Breast epithelium (tissue), 3 donors: ENCODE measurements at regions not wholly inside any gene's neighbourhood (a gene's known extent, or its start where the extent isn't known, plus 50 kb on each side); places are given as distances from the start of the nearest gene placed in this dataset.

ENCODE experiments used
- CTCF ChIP-seq, 3 donors: fragments of 450-650 bp; IDR thresholded peaks; one replicate each; pipeline ENCODE4 v1.5.1; 2016 to 2017; ENCODE audit warnings: antibody characterized with exemption in 3 of 3, mild to moderate bottlenecking in 3 of 3, moderate library complexity in 3 of 3
- POLR2A ChIP-seq: fragments of 450-650 bp; IDR thresholded peaks from one replicate; pipeline ENCODE4 v1.6.1; 2016; ENCODE audit warnings: antibody characterized with exemption, mild to moderate bottlenecking, moderate library complexity
- POLR2AphosphoS5 ChIP-seq, 3 donors: sonication (generic); formaldehyde crosslinking; IDR thresholded peaks; one replicate each; pipeline ENCODE4 v1.6.1; 2017; ENCODE audit warnings: antibody characterized with exemption in 3 of 3

GRCh38 chr14:36442824-36443241 is 77.2 kb downstream of the NKX2-1 start:
- TF ChIP-seq CTCF (IDR thresholded peaks at IDR 0.05) = no peak
- no peak for TF ChIP-seq POLR2A
- no peak for TF ChIP-seq POLR2AphosphoS5 (IDR thresholded peaks at IDR 0.05)
